Tibial artery (tissue), 4 donors: ENCODE measurements at regions not wholly inside any gene's neighbourhood (a gene's known extent, or its start where the extent isn't known, plus 50 kb on each side); places are given as distances from the start of the nearest gene placed in this dataset.

ENCODE experiments used
- DNase-seq, 2 donors: peaks; one replicate each; pipeline ENCODE4 v3.0.0-alpha.2; 2019
- H3K27ac ChIP-seq, 2 donors: fragments of 200-600 bp; sonication (generic) in 1 of 2; 1 replicate in 1 of 2; 2 replicates in 1 of 2; pipeline ENCODE4 v1.5.1; 2018 to 2019; ENCODE audit warnings: mild to moderate bottlenecking in 1 of 2
- H3K27me3 ChIP-seq, 2 donors: fragments of 200-600 bp; sonication (generic) in 1 of 2; one replicate each; pipeline versions ENCODE4 v1.5.1 to v1.6.0; 2016 to 2019
- H3K36me3 ChIP-seq, 3 donors: fragments of 200-600 bp; sonication (generic) in 2 of 3; one replicate each; pipeline ENCODE4 v1.5.1; 2016 to 2019; ENCODE audit warnings: mild to moderate bottlenecking in 2 of 3
- H3K4me1 ChIP-seq, 4 donors: fragments of 200-600 bp; sonication (generic) in 2 of 4; 1 replicate in 3 of 4; 2 replicates in 1 of 4; pipeline ENCODE4 v1.5.1; 2016 to 2019
- H3K4me3 ChIP-seq, 2 donors: fragments of 200-600 bp; sonication (generic) in 1 of 2; 1 replicate in 1 of 2; 2 replicates in 1 of 2; pipeline ENCODE4 v1.5.1; 2018 to 2019; ENCODE audit warnings: mild to moderate bottlenecking in 2 of 2
- H3K9me3 ChIP-seq, 3 donors: fragments of 200-600 bp; sonication (generic) in 1 of 3; one replicate each; pipeline ENCODE4 v1.5.1; 2016 to 2019
- CTCF ChIP-seq, 2 experiments: fragments of 200-600 bp in 1 of 2; fragments of 450-650 bp in 1 of 2; IDR thresholded peaks; one replicate each; pipeline ENCODE4 v1.5.1; 2017 to 2019; ENCODE audit warnings: antibody characterized with exemption in 2 of 2, mild to moderate bottlenecking in 1 of 2, moderate library complexity in 1 of 2
- intact Hi-C: fragments of 100-400 bp; cut with DNase I; formaldehyde crosslinking; loops from one replicate; pipeline ENCODE4 v1.15.0; 2023; ENCODE audit warnings: low total_unique reads

GRCh38 chr13:65470781-65471180 is 1759.4 kb downstream of the PCDH9 start:
- Histone ChIP-seq H3K36me3 (no peaks in the 10 kb centered on the region), H3K4me1 (no peaks in the 10 kb centered on the region), H3K4me3 (no peak overlapping the region), H3K9me3 (no peaks in the 10 kb centered on the region), H3K27me3 (no peaks in the 10 kb centered on the region), H3K27ac (no peak overlapping the region)
- no peak for DNase-seq
- intact Hi-C loops, result no loop called here
- TF ChIP-seq CTCF (IDR thresholded peaks at IDR 0.05), result no peak

- H3K4me1 ChIP-seq, result no peaks in the 10 kb centered on the region
- H3K9me3 ChIP-seq, result no peaks in the 10 kb centered on the region
- no peak for TF ChIP-seq CTCF (IDR thresholded peaks at IDR 0.05)
- H3K36me3 ChIP-seq, result no peaks in the 10 kb centered on the region
- H3K27me3 ChIP-seq, result no peaks in the 10 kb centered on the region
- no peak for DNase-seq
- H3K27ac ChIP-seq, result no peak overlapping the region
- intact Hi-C loops, result no loop called here
- H3K4me3 ChIP-seq, result no peak overlapping the region
Measured at GRCh38 chr13:65468628-65469027, 1761.5 kb downstream of the PCDH9 start.

GRCh38 chr13:65461590-65461989 is 1768.5 kb downstream of the PCDH9 start:
- Histone ChIP-seq H3K9me3 (no peaks in the 10 kb centered on the region), H3K27me3 (no peaks in the 10 kb centered on the region), H3K36me3 (no peaks in the 10 kb centered on the region), H3K27ac (no peak overlapping the region), H3K4me1 (no peaks in the 10 kb centered on the region), H3K4me3 (no peak overlapping the region)
- TF ChIP-seq CTCF (IDR thresholded peaks at IDR 0.05), result no peak
- no peak for DNase-seq
- intact Hi-C loops, result loop anchor here (2.0 kb wide), 1 partner anchor 47 kb away; no protein-coding TSS in a partner anchor

GRCh38 chr13:65460136-65460535 is 1770.0 kb downstream of the PCDH9 start:
- Histone ChIP-seq H3K27me3 (no peaks in the 10 kb centered on the region), H3K9me3 (no peaks in the 10 kb centered on the region), H3K27ac (no peak overlapping the region), H3K36me3 (no peaks in the 10 kb centered on the region), H3K4me1 (no peaks in the 10 kb centered on the region), H3K4me3 (no peak overlapping the region)
- TF ChIP-seq CTCF (IDR thresholded peaks at IDR 0.05), result no peak
- no peak for DNase-seq
- intact Hi-C loops, result loop anchor here (2.0 kb wide), 1 partner anchor 49 kb away; no protein-coding TSS in a partner anchor

- H3K4me3 ChIP-seq, result no peak overlapping the region
- no peak for TF ChIP-seq CTCF (IDR thresholded peaks at IDR 0.05)
- H3K4me1 ChIP-seq, result no peaks in the 10 kb centered on the region
- no peaks in the 10 kb centered on the region for H3K27me3 ChIP-seq
- no peaks in the 10 kb centered on the region for H3K36me3 ChIP-seq
- no peak overlapping the region for H3K27ac ChIP-seq
- no peaks in the 10 kb centered on the region for H3K9me3 ChIP-seq
- intact Hi-C loops, result no loop called here
- DNase-seq, result no peak
Measured at GRCh38 chr13:65456150-65456912, 1773.8 kb downstream of the PCDH9 start.
